GM20431 (cell line): ENCODE measurements at regions not wholly inside any gene's neighbourhood (a gene's known extent, or its start where the extent isn't known, plus 50 kb on each side); places are given as distances from the start of the nearest gene placed in this dataset.

ENCODE experiments used
- in situ Hi-C: fragments of 300-500 bp; cut with MseI, MboI; formaldehyde crosslinking; loops from one replicate; pipeline ENCODE4 v1.15.0; 2020; ENCODE audit warnings: low sequenced_read_pairs; ENCODE audit not compliant: unreplicated experiment

- in situ Hi-C loops = no loop called here
Measured at GRCh38 chr19:30696514-30696913, 324.3 kb downstream of the ZNF536 start.

DNA sequence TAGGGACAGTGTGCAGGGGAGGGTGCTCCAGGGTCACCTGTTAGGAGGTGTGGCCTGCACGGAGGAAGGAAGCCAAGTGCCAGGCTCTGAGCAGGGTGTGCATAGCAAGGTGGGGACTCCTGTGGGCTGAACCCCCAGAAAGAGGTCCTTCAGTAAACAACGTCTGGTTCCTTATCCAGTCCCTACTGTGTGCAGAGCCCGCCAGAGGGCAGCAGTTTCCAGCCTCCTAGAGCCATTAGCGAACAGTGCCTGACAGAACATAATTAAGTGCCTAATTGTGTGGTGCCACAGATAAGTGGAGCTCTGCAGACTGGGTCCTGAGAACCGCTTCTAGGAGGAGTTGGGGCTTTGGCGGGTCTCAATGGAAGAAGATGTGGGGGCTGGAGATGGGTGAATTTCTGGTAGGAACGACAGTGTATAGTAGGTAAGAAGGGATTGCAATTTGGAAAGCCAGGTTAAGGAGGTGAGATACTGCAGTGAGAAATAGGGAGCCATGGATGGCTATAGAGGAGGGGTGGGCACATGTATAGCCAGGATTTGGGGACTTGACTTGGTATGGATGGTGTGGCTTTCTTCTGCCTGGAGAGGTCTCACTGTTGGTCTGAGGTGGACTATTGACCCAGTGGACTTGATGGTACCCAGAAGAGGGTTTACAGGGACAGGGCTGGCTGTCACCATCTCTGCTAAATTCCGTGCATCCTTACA, 323.1 kb downstream of the ZNF536 start:
- in situ Hi-C loops = no loop called here

DNA sequence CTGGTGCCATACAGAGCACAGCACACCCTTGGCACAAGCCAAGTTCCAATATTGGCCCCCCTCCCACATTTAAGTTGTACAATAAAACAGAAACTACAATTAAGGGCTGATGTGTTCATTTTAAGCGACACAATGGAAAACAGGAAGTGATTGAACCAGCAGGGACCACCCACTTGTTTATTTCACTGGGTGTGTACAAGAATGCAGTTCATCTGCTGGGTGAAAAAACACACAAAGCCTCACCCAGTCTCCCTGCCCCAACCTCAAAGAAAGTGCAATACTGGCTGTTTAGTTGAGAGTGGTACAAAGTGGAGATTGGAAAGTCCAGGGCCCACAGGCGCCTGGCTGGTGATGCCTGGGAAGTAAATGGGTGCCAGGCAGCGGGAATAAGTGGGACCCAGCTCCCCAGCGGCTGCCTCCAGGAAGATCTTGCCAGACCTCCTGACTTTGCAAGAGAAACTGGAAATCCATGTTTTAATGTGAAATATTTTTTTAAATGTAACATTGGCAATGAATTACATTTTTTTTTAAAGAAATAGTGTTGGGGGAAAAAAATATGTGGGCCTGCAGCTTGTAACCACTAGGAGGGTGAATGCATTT, 322.1 kb downstream of the ZNF536 start:
- in situ Hi-C loops = no loop called here

DNA sequence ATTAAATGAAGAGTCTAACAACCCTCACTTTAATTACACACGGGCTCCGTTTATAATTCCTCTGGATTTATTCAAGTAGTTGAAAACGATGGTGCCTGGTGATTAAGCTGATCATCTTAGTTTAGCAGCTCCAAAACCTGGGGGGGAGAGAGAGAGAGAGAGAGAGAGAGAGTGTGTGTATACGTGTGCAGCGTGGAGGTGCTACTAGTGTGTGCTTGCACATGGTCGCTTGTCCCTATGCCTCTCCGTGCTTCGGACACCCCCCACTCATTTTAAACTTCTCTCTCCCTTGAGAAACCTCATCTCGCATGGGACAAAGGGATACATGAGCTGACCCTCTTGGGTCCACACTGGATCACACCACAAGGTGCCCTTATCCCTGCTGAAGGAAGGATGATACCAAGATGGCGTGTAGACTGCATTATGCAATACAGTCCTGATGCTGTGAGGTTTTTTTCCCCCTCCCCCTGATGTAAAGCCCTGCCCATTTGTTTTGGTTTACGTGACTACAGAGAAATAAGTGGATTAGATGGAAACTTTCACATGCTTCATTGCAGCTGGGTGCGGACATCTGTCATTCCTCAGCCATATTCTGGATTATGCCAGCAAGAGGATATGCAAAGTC, 320.8 kb downstream of the ZNF536 start:
- in situ Hi-C loops = no loop called here

DNA sequence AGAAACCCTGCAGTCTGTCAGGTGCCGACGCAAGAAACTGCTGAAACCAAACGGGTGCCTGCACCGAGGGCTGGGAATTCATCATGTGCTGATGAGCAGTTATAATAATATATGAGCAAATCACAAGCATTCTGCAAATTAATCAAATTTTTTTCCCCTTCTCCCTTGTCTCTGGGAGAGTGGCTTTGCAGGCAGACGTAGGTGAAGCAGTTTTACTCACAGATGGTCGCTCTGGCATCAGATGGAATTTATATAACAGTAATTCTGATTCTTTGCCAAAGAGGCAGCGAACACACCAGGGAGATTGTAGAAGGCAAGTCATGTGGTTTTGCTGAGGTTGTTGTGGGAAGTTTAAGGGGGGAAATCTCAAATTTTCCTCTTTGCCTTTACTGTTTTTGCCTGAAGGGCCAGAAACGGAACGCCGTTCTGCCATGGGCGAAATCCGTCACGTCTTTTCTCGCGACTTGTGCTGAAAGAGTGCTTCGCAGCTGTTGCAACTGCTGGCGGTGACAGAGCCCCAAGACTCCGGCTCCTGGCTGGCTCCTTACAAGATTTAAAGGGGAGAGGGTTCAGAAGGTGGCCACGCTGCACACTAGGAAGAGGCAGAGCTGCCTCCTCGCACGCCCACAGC, 320.1 kb downstream of the ZNF536 start:
- in situ Hi-C loops = no loop called here

DNA sequence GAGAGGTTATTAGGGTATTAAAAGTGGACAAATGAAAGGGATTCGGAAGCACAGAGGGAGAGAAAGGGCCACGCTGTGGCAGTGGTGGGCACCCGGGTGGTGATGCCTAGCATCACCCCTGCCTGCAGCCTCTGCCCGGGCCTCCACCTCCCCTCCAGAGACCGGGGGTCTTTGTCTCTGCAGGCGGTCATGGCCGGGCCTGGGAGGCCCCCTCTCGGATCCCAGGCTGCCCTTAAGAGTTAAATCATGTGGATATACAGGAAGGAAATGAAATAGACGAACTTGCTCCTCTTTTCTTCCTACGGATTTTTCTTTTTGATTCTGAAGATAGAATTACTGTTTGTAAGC, 319.6 kb downstream of the ZNF536 start:
- in situ Hi-C loops = no loop called here

DNA sequence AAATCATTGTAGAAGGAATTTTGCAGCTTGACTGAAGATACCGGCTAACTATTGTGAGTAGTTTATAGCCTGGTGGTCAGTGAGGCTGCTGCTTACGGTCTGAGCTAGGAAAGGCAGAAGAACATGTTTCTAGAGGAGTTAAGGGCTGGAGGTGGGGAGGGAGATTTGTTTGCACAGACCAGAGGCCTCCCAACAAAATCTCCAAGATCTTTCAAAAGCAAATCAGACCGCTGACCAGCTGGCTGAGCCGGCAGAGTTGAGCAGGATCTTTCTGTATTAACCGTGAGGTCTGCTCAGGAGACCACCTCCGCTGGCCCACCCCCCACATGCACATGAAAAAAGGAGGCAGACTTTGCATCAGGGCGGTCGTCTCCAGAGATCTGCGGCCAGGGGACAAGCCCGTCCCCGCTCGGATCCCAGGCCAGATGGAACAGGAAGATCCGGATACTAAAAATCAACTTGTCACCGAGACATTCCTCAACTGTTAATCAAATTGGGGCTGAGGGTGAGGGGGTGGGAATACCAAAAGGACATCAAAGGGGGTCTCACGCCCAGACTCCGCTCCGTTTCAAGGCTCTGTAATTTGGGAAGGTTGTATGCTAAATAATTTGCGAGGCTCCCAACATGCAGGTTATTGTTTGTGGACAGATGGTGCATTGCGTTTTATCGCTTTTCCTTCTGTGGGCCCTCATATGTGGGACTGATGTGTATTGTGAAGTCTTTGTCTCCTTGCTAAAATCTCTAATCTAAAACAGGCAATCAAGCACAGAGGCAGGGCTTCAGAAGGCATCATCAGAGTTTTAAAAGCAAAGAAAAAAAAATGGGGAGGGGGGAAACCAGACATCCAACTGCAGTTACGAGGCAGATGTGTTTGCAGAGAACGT, 319.0 kb downstream of the ZNF536 start:
- in situ Hi-C loops = no loop called here

DNA sequence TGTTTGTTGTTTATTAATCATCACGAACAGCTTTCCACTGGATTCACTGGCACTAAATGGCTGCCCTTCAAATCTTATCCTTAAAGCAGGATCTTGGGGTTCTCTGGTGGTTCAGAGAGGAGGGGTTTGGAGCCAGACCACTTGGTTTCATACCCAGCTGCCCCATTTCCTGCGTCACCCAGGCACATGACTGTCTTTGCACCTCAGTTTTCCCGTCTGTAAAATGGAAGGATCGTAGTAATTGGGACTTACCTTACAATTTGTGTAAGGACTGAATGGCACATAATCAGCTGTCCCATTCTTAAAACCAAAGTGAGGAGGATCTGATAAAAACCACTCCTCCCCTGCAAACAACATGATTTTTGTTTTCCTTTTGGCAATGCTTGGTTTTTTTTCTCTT, 318.3 kb downstream of the ZNF536 start:
- in situ Hi-C loops = no loop called here

DNA sequence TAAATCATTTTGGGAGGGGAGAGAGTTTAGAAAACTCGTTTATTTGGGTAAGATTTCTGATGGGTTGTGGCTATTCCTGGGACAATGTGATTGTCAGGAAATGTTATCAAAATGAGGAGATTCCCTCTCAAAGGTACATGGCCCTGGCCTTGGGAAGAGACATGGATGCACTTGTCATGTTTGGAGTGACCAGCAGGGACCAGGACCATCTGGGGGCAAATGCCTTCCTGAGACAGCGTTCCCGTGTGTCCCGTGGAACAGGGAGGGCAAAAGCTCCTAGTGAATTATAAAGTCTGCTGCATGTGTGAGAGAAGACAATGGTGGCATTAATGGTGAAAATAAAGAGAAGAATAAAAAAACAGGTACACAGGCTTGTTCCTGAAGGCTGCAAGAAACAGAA, 317.3 kb downstream of the ZNF536 start:
- in situ Hi-C loops = no loop called here

- in situ Hi-C loops = no loop called here
Measured at GRCh38 chr19:30688696-30689095, 316.5 kb downstream of the ZNF536 start.

- in situ Hi-C loops = no loop called here
Measured at GRCh38 chr19:30686826-30687566, 314.8 kb downstream of the ZNF536 start.

DNA sequence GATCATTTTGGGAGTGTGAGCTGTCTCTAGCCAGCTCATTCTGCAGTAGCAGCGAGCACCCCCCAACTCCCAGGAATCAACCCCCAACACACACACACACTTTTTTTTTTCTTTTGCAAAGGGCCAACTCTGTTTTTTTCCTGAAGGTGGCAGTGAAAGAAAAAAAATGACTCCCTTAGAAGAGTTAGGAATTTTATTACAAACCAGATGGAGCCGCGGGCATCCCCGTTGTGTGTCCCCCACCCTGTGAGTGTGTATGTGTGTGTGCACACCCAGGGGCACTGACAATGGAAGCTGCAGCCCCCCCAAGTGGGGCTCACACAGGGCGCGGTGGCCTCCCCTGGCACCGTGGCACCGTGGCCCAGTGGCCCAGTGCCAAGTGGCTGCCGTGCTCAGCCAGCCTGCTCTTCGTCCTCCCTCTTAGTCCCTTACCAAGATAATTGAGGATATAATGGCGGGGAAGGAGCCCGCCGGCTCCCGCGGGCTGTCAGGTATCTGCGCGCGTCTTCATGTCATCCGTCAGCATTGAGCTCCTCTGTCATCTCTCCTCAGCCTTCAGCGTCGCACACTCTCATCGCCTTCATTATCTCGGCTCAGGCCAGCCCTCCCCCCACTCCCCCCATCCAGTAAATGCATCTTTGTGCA, 314.1 kb downstream of the ZNF536 start:
- in situ Hi-C loops = no loop called here

DNA sequence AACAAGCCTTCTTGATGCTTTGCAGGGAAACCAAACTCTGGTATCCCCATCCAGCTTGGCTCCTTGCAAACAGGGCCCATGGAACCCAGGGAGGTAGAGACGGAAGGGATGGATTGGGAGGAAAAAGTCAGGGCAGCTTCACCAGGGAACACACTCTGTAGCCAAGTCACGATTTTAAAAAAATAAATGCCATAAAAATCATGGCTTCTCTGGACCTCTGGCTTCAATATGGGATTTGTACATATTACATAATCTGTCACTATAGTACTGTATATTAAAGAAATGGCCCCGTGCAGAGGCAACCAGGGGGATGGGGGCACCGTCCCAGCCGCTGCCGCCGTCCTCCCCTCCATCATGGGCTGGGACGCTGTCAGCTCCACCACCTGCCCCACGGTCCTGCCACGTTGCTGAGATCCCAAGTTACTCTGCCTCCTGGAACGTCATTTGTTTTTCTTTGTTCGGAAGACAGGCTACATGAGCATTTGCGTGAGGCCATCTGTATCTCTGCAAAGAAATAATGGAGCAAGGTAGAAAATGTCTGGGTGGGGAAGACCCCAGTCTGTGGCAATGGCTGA, 313.3 kb downstream of the ZNF536 start:
- in situ Hi-C loops = no loop called here

- in situ Hi-C loops = no loop called here
Measured at GRCh38 chr19:30684613-30685012, 312.4 kb downstream of the ZNF536 start.

GRCh38 chr19:30682999-30683536, 310.9 kb downstream of the ZNF536 start:
- in situ Hi-C loops = no loop called here

GRCh38 chr19:30682146-30682998, 310.2 kb downstream of the ZNF536 start:
- in situ Hi-C loops = no loop called here

DNA sequence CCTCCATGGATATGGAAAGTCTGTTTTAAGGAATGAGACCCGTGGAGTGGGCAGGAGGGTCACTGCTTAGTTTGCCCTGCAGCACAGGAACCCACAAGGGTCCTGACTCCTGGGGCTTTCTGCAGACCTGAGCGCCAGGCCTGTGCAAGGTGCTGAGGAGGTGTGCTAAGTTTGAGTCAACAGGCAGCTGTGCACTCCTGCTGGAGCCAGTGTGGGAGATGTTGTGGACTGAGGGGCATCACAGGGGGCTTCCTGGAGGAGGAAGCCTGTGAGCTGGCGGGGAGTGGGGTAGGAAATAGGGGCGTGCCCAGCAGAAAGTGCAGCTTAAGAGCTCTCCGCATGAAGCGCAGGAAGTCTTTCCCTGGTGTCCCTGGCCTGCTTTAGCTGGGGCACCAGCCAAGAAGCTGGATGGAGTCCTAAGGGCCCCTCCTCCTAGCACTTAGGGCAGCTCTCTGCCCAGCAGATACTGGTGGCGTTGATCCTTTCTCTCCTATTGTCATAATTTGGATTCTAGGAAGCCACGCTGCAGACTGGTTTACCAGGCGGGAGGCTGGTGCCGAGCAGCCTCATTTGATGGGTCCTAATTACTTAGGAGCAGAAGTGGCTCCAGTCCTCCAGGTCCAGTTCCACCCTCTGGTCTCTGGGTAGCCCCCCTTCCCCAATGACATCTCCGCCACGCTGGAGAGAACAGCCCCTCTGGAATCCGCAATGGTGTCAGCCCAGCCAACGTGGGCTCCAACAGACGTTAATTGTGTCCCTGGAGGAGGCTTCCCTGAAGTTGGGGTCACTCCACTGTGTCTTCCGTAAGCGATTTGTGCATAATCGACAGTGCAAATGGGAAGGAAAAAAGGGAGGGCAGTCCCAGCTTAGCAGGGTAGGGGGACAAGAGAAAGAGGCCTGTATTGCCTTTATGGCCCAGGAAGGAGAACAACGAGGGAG, 309.2 kb downstream of the ZNF536 start:
- in situ Hi-C loops = no loop called here
